Endothelial cell of umbilical vein (primary cell): ENCODE measurements at regions not wholly inside any gene's neighbourhood (a gene's known extent, or its start where the extent isn't known, plus 50 kb on each side); places are given as distances from the start of the nearest gene placed in this dataset.

Source experiments
- BruUV-seq: library from RNA; stranded (reverse); fragments of 400-500 nt; replicated peaks from 2 replicates; lab custom pipeline; 2021; lab: Mats Ljungman, UMichigan
- CTCF ChIA-PET: fragments of 300-600, 350-600 bp; sonication (Branson Sonifier 250); formaldehyde crosslinking; loops from one replicate; lab custom pipeline; 2021; ENCODE audit warnings: antibody characterized with exemption, inconsistent platforms; lab: Charles Lee
- POLR2A ChIA-PET: fragments of 300-600, 350-600 bp; sonication (Branson Sonifier 250); formaldehyde crosslinking; loops from one replicate; lab custom pipeline; 2021; ENCODE audit warnings: antibody characterized with exemption, inconsistent platforms; lab: Charles Lee
- DNase-seq: peaks from one replicate; pipeline ENCODE4 v3.0.0-alpha.2; 2011; ENCODE audit warnings: low read depth, low spot score
- FAIRE-seq: peaks from 2 replicates; lab custom pipeline; 2011; peaks lifted over from hg19 to GRCh38; lab: Jason Lieb, UNC
- H2AFZ ChIP-seq: 2 replicates; pipeline ENCODE4 v1.6.0; 2012; ENCODE audit warnings: low read depth, low read length, control low read depth, inconsistent platforms
- H3K27ac ChIP-seq: 2 replicates; pipeline ENCODE4 v1.5.1; 2011; ENCODE audit warnings: low read depth, mild to moderate bottlenecking, control low read depth, low read length, moderate library complexity; ENCODE audit not compliant: insufficient read depth
- H3K27me3 ChIP-seq, 2 experiments: 2 replicates each; pipeline versions ENCODE4 v1.6.0 to v1.6.1; 2011; ENCODE audit warnings: low read length in 2 of 2, mixed read lengths in 1 of 2; ENCODE audit not compliant: control insufficient read depth in 2 of 2, insufficient read depth in 2 of 2
- H3K36me3 ChIP-seq, 2 experiments: 2 replicates in 1 of 2; 3 replicates in 1 of 2; pipeline ENCODE4 v1.5.1; 2011; ENCODE audit warnings: low read length in 2 of 2, mild to moderate bottlenecking in 1 of 2, moderate library complexity in 1 of 2; ENCODE audit not compliant: control insufficient read depth in 2 of 2, insufficient read depth in 2 of 2; ENCODE audit errors: extremely low read depth in 1 of 2
- H3K4me1 ChIP-seq: 3 replicates; pipeline ENCODE4 v1.5.1; 2011; ENCODE audit warnings: mild to moderate bottlenecking, low read length; ENCODE audit not compliant: control insufficient read depth, insufficient read depth; ENCODE audit errors: extremely low read depth
- H3K4me2 ChIP-seq: 2 replicates; pipeline ENCODE4 v1.6.1; 2011; ENCODE audit warnings: low read length, control low read depth, mixed read lengths; ENCODE audit not compliant: insufficient read depth
- H3K4me3 ChIP-seq, 3 experiments: fragments of 200-600 bp in 1 of 3; sonication (generic), shearing (Covaris generic) in 1 of 3; replicated peaks in 1 of 3; 2 replicates each; pipeline ENCODE4 v1.5.1; 2011 to 2016; ENCODE audit warnings: control low read depth in 3 of 3, low read length in 3 of 3, mild to moderate bottlenecking in 2 of 3, inconsistent platforms in 1 of 3, low read depth in 1 of 3, moderate library complexity in 1 of 3; ENCODE audit not compliant: insufficient read depth in 1 of 3
- H3K79me2 ChIP-seq: 2 replicates; pipeline ENCODE4 v1.6.0; 2012; ENCODE audit warnings: low read length, inconsistent platforms; ENCODE audit not compliant: control insufficient read depth, insufficient read depth
- H3K9ac ChIP-seq: replicated peaks from 2 replicates; pipeline ENCODE3; 2011; ENCODE audit warnings: low read length, control low read depth; ENCODE audit not compliant: insufficient read depth; ENCODE audit errors: extremely low read depth
- H3K9me1 ChIP-seq: replicated peaks from 3 replicates; pipeline ENCODE4 v1.6.0; 2011; ENCODE audit warnings: mild to moderate bottlenecking, low read length; ENCODE audit not compliant: control insufficient read depth, insufficient read depth; ENCODE audit errors: extremely low read depth
- H3K9me3 ChIP-seq: replicated peaks from 2 replicates; pipeline ENCODE4 v1.5.1; 2012; ENCODE audit warnings: low read length, inconsistent platforms; ENCODE audit not compliant: control insufficient read depth, insufficient read depth
- H4K20me1 ChIP-seq: replicated peaks from 2 replicates; pipeline ENCODE3; 2011; ENCODE audit warnings: mild to moderate bottlenecking, low read length; ENCODE audit not compliant: control insufficient read depth, insufficient read depth; ENCODE audit errors: extremely low read depth
- CTCF ChIP-seq, 2 donors: IDR thresholded peaks; 1 replicate in 1 of 2; 2 replicates in 1 of 2; pipeline ENCODE4 v1.5.1; 2011; ENCODE audit warnings: low read length in 2 of 2, mild to moderate bottlenecking in 2 of 2, moderate library complexity in 2 of 2, control low read depth in 1 of 2, inconsistent platforms in 1 of 2, low read depth in 1 of 2; ENCODE audit not compliant: insufficient read depth in 1 of 2; ENCODE audit errors: extremely low read depth in 1 of 2
- EZH2 ChIP-seq: IDR thresholded peaks from 2 replicates; pipeline ENCODE4 v1.6.1; 2012; ENCODE audit warnings: borderline replicate concordance, low read depth, mild to moderate bottlenecking, moderate library complexity, low read length, inconsistent platforms; ENCODE audit not compliant: severe bottlenecking
- FOS ChIP-seq: IDR thresholded peaks from 2 replicates; pipeline ENCODE4 v1.6.1; 2011; ENCODE audit warnings: mild to moderate bottlenecking, low read length, moderate library complexity, borderline replicate concordance; ENCODE audit not compliant: insufficient read depth
- GATA2 ChIP-seq: IDR thresholded peaks from 2 replicates; pipeline ENCODE4 v1.7.0; 2011; ENCODE audit warnings: low read depth, mild to moderate bottlenecking, moderate library complexity, mixed read lengths, low read length; ENCODE audit not compliant: insufficient read length, insufficient read depth
- JUN ChIP-seq: IDR thresholded peaks from 2 replicates; pipeline ENCODE4 v1.6.1; 2011; ENCODE audit warnings: borderline replicate concordance, low read depth; ENCODE audit not compliant: insufficient read length, insufficient read depth
- MAX ChIP-seq: IDR thresholded peaks from 2 replicates; pipeline ENCODE4 v1.6.1; 2011; ENCODE audit not compliant: insufficient read depth, insufficient read length
- MYC ChIP-seq: IDR thresholded peaks from one replicate; pipeline ENCODE4 v1.6.1; 2011; ENCODE audit warnings: mild to moderate bottlenecking, low read depth, low read length
- POLR2A ChIP-seq: IDR thresholded peaks from 2 replicates; pipeline ENCODE4 v1.6.1; 2012; ENCODE audit warnings: low read depth, mild to moderate bottlenecking, control low read depth, low read length
- POLR2AphosphoS5 ChIP-seq: IDR thresholded peaks from 2 replicates; pipeline ENCODE4 v1.6.1; 2012; ENCODE audit warnings: low read depth, mild to moderate bottlenecking, control low read depth, low read length, moderate library complexity; ENCODE audit not compliant: insufficient read depth
- dilution Hi-C: fragments of 300-500 bp; cut with MboI; formaldehyde crosslinking; loops from one replicate; pipeline ENCODE4 v1.15.0; 2019; ENCODE audit warnings: low sequenced_read_pairs; ENCODE audit not compliant: extremely low pct_ligation_motif_present
- intact Hi-C: fragments of 100-400 bp; cut with micrococcal nuclease; formaldehyde crosslinking; loops from one replicate; pipeline ENCODE4 v1.10.0; 2022

GRCh38 chr6:21335591-21335990 is 258.0 kb upstream of the SOX4 start:
- H3K4me3 ChIP-seq = no peak overlapping the region
- no peaks in the 10 kb centered on the region for H3K27me3 ChIP-seq
- no peak overlapping the region for H3K9ac ChIP-seq
- TF ChIP-seq JUN (no peak), CTCF (IDR thresholded peaks at IDR 0.05; ENCODE audit: extremely low read depth in 1 of 2, insufficient read depth in 1 of 2, low read depth in 1 of 2, low read length in 2 of 2) (no peak), FOS (no peak), MAX (no peak), EZH2 (no peak), GATA2 (no peak), POLR2A (no peak), MYC (no peak), POLR2AphosphoS5 (no peak)
- CTCF ChIA-PET = interaction anchor here (0.6 to 1.2 kb wide), 2 partner anchors 42 to 417 kb away, joined by 3 to 4 read pairs; no protein-coding TSS in a partner anchor
- intact Hi-C loops (no loop called here), dilution Hi-C loops (no loop called here)
- BruUV-seq = no TSS peak
- H2AFZ ChIP-seq = no peak overlapping the region
- POLR2A ChIA-PET = no interaction called here
- no peaks in the 10 kb centered on the region for H3K9me1 ChIP-seq
- DNase-seq = no peak
- no peak for FAIRE-seq
- H4K20me1 ChIP-seq = no peaks in the 10 kb centered on the region
- no peak overlapping the region for H3K27ac ChIP-seq
- H3K9me3 ChIP-seq = no peaks in the 10 kb centered on the region
- H3K4me2 ChIP-seq = no peak overlapping the region
- H3K36me3 ChIP-seq = no peaks in the 10 kb centered on the region
- H3K4me1 ChIP-seq = peaks cover under 1% of the 10 kb centered on the region
- no peaks in the 10 kb centered on the region for H3K79me2 ChIP-seq
